ENCODE measurements at regions not wholly inside any gene's neighbourhood (a gene's known extent, or its start where the extent isn't known, plus 50 kb on each side); places are given as distances from the start of the nearest gene placed in this dataset.

- no peak for DNase-seq (ENCODE audit: extremely low spot score)
- ChIA-PET CTCF (no interaction called here), POLR2A (no interaction called here)
- TF ChIP-seq SUZ12 (IDR thresholded peaks at IDR 0.05) (no peak), SP1 (IDR thresholded peaks at IDR 0.05) (no peak)
Measured at GRCh38 chr4:108429662-108430061, 190.7 kb upstream of the RPL34 start.

- DNase-seq (ENCODE audit: extremely low spot score) = no peak
- CTCF ChIA-PET = no interaction called here
- POLR2A ChIA-PET = no interaction called here
- TF ChIP-seq CTBP1 (IDR thresholded peaks at IDR 0.05; ENCODE audit: borderline replicate concordance) = no peak
- TF ChIP-seq FOXK2 (IDR thresholded peaks at IDR 0.05) = no peak
- TF ChIP-seq HDGF (IDR thresholded peaks at IDR 0.05; ENCODE audit: borderline replicate concordance) = no peak
- TF ChIP-seq L3MBTL2 (conservative IDR thresholded peaks at IDR 0.05) = no peak
- no peak for TF ChIP-seq PKNOX1 (IDR thresholded peaks at IDR 0.05)
Measured at GRCh38 chr4:108428923-108429322, 191.5 kb upstream of the RPL34 start.

GRCh38 chr4:108427946-108428485 is 192.4 kb upstream of the RPL34 start:
- DNase-seq (ENCODE audit: extremely low spot score) = no peak
- ChIA-PET CTCF (no interaction called here), POLR2A (no interaction called here)
- no peak for TF ChIP-seq SP1 (IDR thresholded peaks at IDR 0.05)
- TF ChIP-seq ELF4 (IDR thresholded peaks at IDR 0.05) = no peak
- no peak for TF ChIP-seq ARNT (IDR thresholded peaks at IDR 0.05)
- TF ChIP-seq TARDBP (IDR thresholded peaks at IDR 0.05) = no peak
- TF ChIP-seq CTBP1 (IDR thresholded peaks at IDR 0.05; ENCODE audit: borderline replicate concordance) = no peak
- TF ChIP-seq PKNOX1 (IDR thresholded peaks at IDR 0.05) = no peak
- TF ChIP-seq FOXM1 (IDR thresholded peaks at IDR 0.05; ENCODE audit: borderline replicate concordance) = no peak
- no peak for TF ChIP-seq FOXK2 (IDR thresholded peaks at IDR 0.05)
- no peak for TF ChIP-seq SUZ12 (IDR thresholded peaks at IDR 0.05)
- no peak for TF ChIP-seq ZNF384 (IDR thresholded peaks at IDR 0.05)
- TF ChIP-seq FOXA1 (IDR thresholded peaks at IDR 0.05) = no peak
- TF ChIP-seq BHLHE40 (IDR thresholded peaks at IDR 0.05; ENCODE audit: borderline replicate concordance) = no peak

- DNase-seq (ENCODE audit: extremely low spot score) = no peak
- CTCF ChIA-PET = no interaction called here
- POLR2A ChIA-PET = no interaction called here
- TF ChIP-seq FOXM1 (IDR thresholded peaks at IDR 0.05; ENCODE audit: borderline replicate concordance) (no peak), TARDBP (IDR thresholded peaks at IDR 0.05) (no peak), FOXK2 (IDR thresholded peaks at IDR 0.05) (no peak), CTBP1 (IDR thresholded peaks at IDR 0.05; ENCODE audit: borderline replicate concordance) (no peak), FOXA1 (IDR thresholded peaks at IDR 0.05) (no peak), BHLHE40 (IDR thresholded peaks at IDR 0.05; ENCODE audit: borderline replicate concordance) (no peak), LEF1 (IDR thresholded peaks at IDR 0.05; ENCODE audit: borderline replicate concordance) (no peak), ELF4 (IDR thresholded peaks at IDR 0.05) (no peak), ARNT (IDR thresholded peaks at IDR 0.05) (no peak), ZNF384 (IDR thresholded peaks at IDR 0.05) (no peak), L3MBTL2 (conservative IDR thresholded peaks at IDR 0.05) (no peak), SP1 (IDR thresholded peaks at IDR 0.05) (no peak), NFRKB (IDR thresholded peaks at IDR 0.05) (no peak), SUZ12 (IDR thresholded peaks at IDR 0.05) (no peak), PKNOX1 (IDR thresholded peaks at IDR 0.05) (no peak)
Measured at GRCh38 chr4:108426493-108426892, 193.9 kb upstream of the RPL34 start.

- ChIA-PET POLR2A (no interaction called here), CTCF (no interaction called here)
- TF ChIP-seq SP1 (IDR thresholded peaks at IDR 0.05) (no peak), FOXK2 (IDR thresholded peaks at IDR 0.05) (no peak), FOXA1 (IDR thresholded peaks at IDR 0.05) (no peak), ELF4 (IDR thresholded peaks at IDR 0.05) (no peak), ARNT (IDR thresholded peaks at IDR 0.05) (no peak), PKNOX1 (IDR thresholded peaks at IDR 0.05) (no peak), ZNF384 (IDR thresholded peaks at IDR 0.05) (no peak), CTBP1 (IDR thresholded peaks at IDR 0.05; ENCODE audit: borderline replicate concordance) (no peak), TARDBP (IDR thresholded peaks at IDR 0.05) (no peak)
- no peak for DNase-seq (ENCODE audit: extremely low spot score)
Measured at GRCh38 chr4:108425988-108426387, 194.4 kb upstream of the RPL34 start.

GRCh38 chr4:108417923-108418322 is 202.5 kb upstream of the RPL34 start:
- CTCF ChIA-PET = no interaction called here

GRCh38 chr4:108416831-108417230 is 203.5 kb upstream of the RPL34 start:
- POLR2A ChIA-PET = no interaction called here
- TF ChIP-seq BHLHE40 (IDR thresholded peaks at IDR 0.05; ENCODE audit: borderline replicate concordance) (no peak), SP1 (IDR thresholded peaks at IDR 0.05) (no peak)
- CTCF ChIA-PET = no interaction called here
- DNase-seq (ENCODE audit: extremely low spot score) = no peak

More at GRCh38 chr4:108417923-108418322, 202.5 kb upstream of the RPL34 start:
- POLR2A ChIA-PET = no interaction called here
- TF ChIP-seq LEF1 (IDR thresholded peaks at IDR 0.05; ENCODE audit: borderline replicate concordance) (no peak), ARNT (IDR thresholded peaks at IDR 0.05) (no peak), ELF4 (IDR thresholded peaks at IDR 0.05) (no peak), CTBP1 (IDR thresholded peaks at IDR 0.05; ENCODE audit: borderline replicate concordance) (no peak)
- no peak for DNase-seq (ENCODE audit: extremely low spot score)
